Colonic mucosa (tissue), 4 donors: ENCODE measurements at regions not wholly inside any gene's neighbourhood (a gene's known extent, or its start where the extent isn't known, plus 50 kb on each side); places are given as distances from the start of the nearest gene placed in this dataset.

Experiments
- DNase-seq: peaks from one replicate; pipeline ENCODE4 v3.0.0-alpha.2; 2020
- H3K27ac ChIP-seq: fragments of 200-600 bp; one replicate; pipeline ENCODE4 v1.8.0; 2021
- H3K27me3 ChIP-seq: fragments of 200-600 bp; one replicate; pipeline ENCODE4 v1.8.0; 2021
- H3K36me3 ChIP-seq: fragments of 200-600 bp; one replicate; pipeline ENCODE4 v1.8.0; 2021
- H3K4me1 ChIP-seq: fragments of 200-600 bp; one replicate; pipeline ENCODE4 v1.8.0; 2021; ENCODE audit warnings: mild to moderate bottlenecking
- H3K4me3 ChIP-seq: fragments of 200-600 bp; one replicate; pipeline ENCODE4 v1.8.0; 2021
- H3K9ac ChIP-seq, 2 donors: one replicate each; pipeline ENCODE4 v1.7.0; 2013; ENCODE audit warnings: control low read depth in 2 of 2, low read depth in 2 of 2, low read length in 2 of 2
- H3K9me3 ChIP-seq: fragments of 200-600 bp; one replicate; pipeline ENCODE4 v1.8.0; 2021
- CTCF ChIP-seq: fragments of 200-600 bp; IDR thresholded peaks from one replicate; pipeline ENCODE4 v1.8.0; 2022; ENCODE audit warnings: antibody characterized with exemption, mild to moderate bottlenecking
- intact Hi-C: fragments of 100-400 bp; cut with DNase I; formaldehyde crosslinking; loops from one replicate; pipeline ENCODE4 v1.14.1; 2022
- donor health status: healthy.
- donor health status: DM: no; HTN: no; CAD: no.
- donor health status: DM: no; HTN: no; CAD: no.

- no peak overlapping the region for H3K4me3 ChIP-seq
- TF ChIP-seq CTCF = no peak
- H3K27ac ChIP-seq = no peak overlapping the region
- intact Hi-C loops = no loop called here
- H3K36me3 ChIP-seq = no peaks in the 10 kb centered on the region
- H3K9ac ChIP-seq = no peak overlapping the region
- no peaks in the 10 kb centered on the region for H3K4me1 ChIP-seq
- H3K27me3 ChIP-seq = peaks cover 5% of the 10 kb centered on the region
- DNase-seq = no peak
- H3K9me3 ChIP-seq = no peaks in the 10 kb centered on the region
Observed at GRCh38 chr16:87057211-87057881, 259.8 kb downstream of the C16orf95 start.

GRCh38 chr16:87057951-87058560 lies 259.1 kb downstream of the C16orf95 start:
- Histone ChIP-seq H3K4me3 (no peak overlapping the region), H3K27ac (no peak overlapping the region), H3K9me3 (no peaks in the 10 kb centered on the region), H3K4me1 (no peaks in the 10 kb centered on the region), H3K36me3 (no peaks in the 10 kb centered on the region), H3K27me3 (peaks cover 5% of the 10 kb centered on the region), H3K9ac (no peak overlapping the region)
- no peak for TF ChIP-seq CTCF
- no peak for DNase-seq
- intact Hi-C loops = no loop called here

- Histone ChIP-seq H3K27me3 (no peaks in the 10 kb centered on the region), H3K9me3 (no peaks in the 10 kb centered on the region), H3K9ac (no peak overlapping the region), H3K4me1 (no peaks in the 10 kb centered on the region), H3K27ac (no peak overlapping the region), H3K4me3 (no peak overlapping the region), H3K36me3 (no peaks in the 10 kb centered on the region)
- intact Hi-C loops = no loop called here
- no peak for TF ChIP-seq CTCF
- DNase-seq = no peak
Observed at GRCh38 chr16:87058728-87059250, 258.4 kb downstream of the C16orf95 start.

- Histone ChIP-seq H3K9me3 (no peaks in the 10 kb centered on the region), H3K4me1 (no peaks in the 10 kb centered on the region), H3K36me3 (no peaks in the 10 kb centered on the region), H3K27me3 (no peaks in the 10 kb centered on the region), H3K4me3 (no peak overlapping the region), H3K27ac (no peak overlapping the region), H3K9ac (no peak overlapping the region)
- DNase-seq = no peak
- intact Hi-C loops = loop anchor here (10.0 kb wide), 1 partner anchor 214 kb away; no protein-coding TSS in a partner anchor
- no peak for TF ChIP-seq CTCF
Observed at GRCh38 chr16:87060034-87060986, 256.9 kb downstream of the C16orf95 start.

GRCh38 chr16:87061243-87061920 lies 255.8 kb downstream of the C16orf95 start:
- TF ChIP-seq CTCF = no peak
- Histone ChIP-seq H3K4me1 (no peaks in the 10 kb centered on the region), H3K9ac (no peak overlapping the region), H3K27me3 (no peaks in the 10 kb centered on the region), H3K9me3 (no peaks in the 10 kb centered on the region), H3K4me3 (no peak overlapping the region), H3K36me3 (no peaks in the 10 kb centered on the region), H3K27ac (no peak overlapping the region)
- no peak for DNase-seq
- intact Hi-C loops = loop anchor here (10.0 kb wide), 1 partner anchor 213 kb away; no protein-coding TSS in a partner anchor
